ENCODE measurements at regions not wholly inside any gene's neighbourhood (a gene's known extent, or its start where the extent isn't known, plus 50 kb on each side); places are given as distances from the start of the nearest gene placed in this dataset.

DNA sequence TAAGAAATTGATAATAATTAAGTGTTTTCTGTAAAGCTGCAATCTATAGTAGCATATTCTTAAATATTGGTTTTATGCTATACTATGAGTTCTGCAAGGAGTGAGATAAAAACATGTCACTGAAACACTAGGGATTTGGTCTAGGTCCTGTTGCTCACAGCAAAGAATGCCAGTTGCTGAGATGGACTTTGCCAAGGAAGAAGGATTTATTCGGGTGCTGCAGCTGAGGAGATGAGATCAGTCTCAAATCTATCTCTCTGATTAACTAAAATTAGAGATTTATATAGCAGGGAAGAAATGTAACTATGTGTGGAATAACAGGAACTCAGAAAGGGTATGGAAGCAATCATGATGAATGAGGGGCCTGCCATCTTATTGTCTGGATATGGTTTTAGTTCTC is 1569.9 kb downstream of the PCDH7 start:
- Histone ChIP-seq H3K4me1 (ENCODE audit: control insufficient read depth, insufficient read depth, low read length, poor library complexity, severe bottlenecking) (no peaks in the 10 kb centered on the region), H3K36me3 (ENCODE audit: control insufficient read depth, insufficient read depth, low read length) (no peaks in the 10 kb centered on the region), H3K27ac (ENCODE audit: low read depth, low read length, severe bottlenecking) (no peak overlapping the region), H3K9me3 (ENCODE audit: control insufficient read depth, low read length) (peaks cover 7% of the 10 kb centered on the region), H3K4me3 (ENCODE audit: extremely low read depth, insufficient read depth, low read length, poor library complexity, severe bottlenecking) (no peak overlapping the region)
- 78 to 100% methylated on average over 1 of the region's 1 CpG for WGBS, 2 experiments (ENCODE audit: insufficient coverage in 2 of 2)

DNA sequence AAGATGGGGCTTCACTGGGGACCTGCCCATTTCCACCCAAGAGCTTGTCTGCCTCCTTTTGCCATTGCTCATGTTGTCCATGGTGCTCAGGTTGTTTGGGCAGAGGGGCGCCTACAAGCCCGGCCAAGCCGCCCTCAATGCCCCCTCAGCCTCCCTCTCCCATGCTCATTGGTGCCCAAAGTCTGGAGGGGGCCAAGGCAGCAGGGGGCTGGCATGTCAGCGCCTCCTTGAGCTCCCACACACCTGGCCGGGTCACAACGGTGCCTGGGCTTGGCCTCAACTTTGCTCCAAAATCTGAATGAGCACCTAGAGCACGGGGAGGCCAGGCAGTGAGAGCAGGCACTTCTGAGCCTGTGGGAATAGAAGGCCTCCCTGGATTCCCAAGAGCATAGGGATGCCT is 1598.8 kb downstream of the PCDH7 start:
- Histone ChIP-seq H3K27ac (ENCODE audit: low read depth, low read length, severe bottlenecking) (no peak overlapping the region), H3K4me1 (ENCODE audit: control insufficient read depth, insufficient read depth, low read length, poor library complexity, severe bottlenecking) (no peaks in the 10 kb centered on the region), H3K4me3 (ENCODE audit: extremely low read depth, insufficient read depth, low read length, poor library complexity, severe bottlenecking) (no peak overlapping the region), H3K36me3 (ENCODE audit: control insufficient read depth, insufficient read depth, low read length) (no peaks in the 10 kb centered on the region), H3K9me3 (ENCODE audit: control insufficient read depth, low read length) (no peaks in the 10 kb centered on the region)
- WGBS, 2 experiments (ENCODE audit: insufficient coverage in 2 of 2): 79 to 89% methylated on average over 6 to 7 of the region's 7 CpGs

DNA sequence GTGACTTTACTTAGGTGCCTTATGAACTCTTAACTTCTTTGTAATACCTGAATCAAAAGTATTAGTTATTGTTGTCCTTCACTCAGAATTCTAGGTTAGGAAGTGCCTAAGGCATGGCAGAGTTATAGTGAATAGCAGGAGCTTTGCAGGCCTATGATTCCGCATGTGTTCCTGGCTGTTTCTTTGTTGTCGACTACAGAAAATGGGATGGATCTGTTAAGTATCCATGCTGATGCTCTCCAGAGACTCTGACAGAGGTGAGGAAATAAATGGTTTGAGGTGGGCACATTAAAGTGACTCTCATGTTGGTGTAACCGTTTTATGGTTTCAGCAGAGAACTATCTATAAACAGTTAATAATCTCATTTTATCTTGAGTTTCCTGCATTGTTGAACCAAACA is 1601.3 kb downstream of the PCDH7 start:
- Histone ChIP-seq H3K9me3 (ENCODE audit: control insufficient read depth, low read length) (no peaks in the 10 kb centered on the region), H3K27ac (ENCODE audit: low read depth, low read length, severe bottlenecking) (no peak overlapping the region), H3K4me1 (ENCODE audit: control insufficient read depth, insufficient read depth, low read length, poor library complexity, severe bottlenecking) (no peaks in the 10 kb centered on the region), H3K36me3 (ENCODE audit: control insufficient read depth, insufficient read depth, low read length) (no peaks in the 10 kb centered on the region), H3K4me3 (ENCODE audit: extremely low read depth, insufficient read depth, low read length, poor library complexity, severe bottlenecking) (no peak overlapping the region)
- WGBS, 2 experiments (ENCODE audit: insufficient coverage in 2 of 2): 96% methylated on average over 2 of the region's 3 CpGs; no CpG with 5 or more reads in 1 of the 2 experiments

DNA sequence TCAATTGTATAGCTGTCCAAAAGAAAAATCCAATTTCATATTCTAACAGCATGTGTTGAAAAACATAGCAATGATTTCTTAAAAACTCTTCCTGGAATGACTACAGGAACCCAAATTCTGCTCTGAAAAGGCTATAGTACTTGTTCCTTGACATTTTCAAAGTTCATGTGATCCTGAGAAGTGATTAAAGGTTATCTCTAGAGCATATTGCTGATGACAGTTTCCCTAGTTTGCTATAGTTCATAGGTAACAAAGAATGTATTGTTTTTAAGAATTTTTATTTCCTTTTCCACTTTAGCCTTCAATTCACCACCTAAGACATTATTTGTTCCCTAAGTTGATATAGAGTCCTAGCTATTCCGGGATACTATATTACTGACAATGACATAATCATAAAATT is 1614.6 kb downstream of the PCDH7 start:
- Histone ChIP-seq H3K4me1 (ENCODE audit: control insufficient read depth, insufficient read depth, low read length, poor library complexity, severe bottlenecking) (no peaks in the 10 kb centered on the region), H3K9me3 (ENCODE audit: control insufficient read depth, low read length) (no peaks in the 10 kb centered on the region), H3K36me3 (ENCODE audit: control insufficient read depth, insufficient read depth, low read length) (no peaks in the 10 kb centered on the region), H3K27ac (ENCODE audit: low read depth, low read length, severe bottlenecking) (no peak overlapping the region), H3K4me3 (ENCODE audit: extremely low read depth, insufficient read depth, low read length, poor library complexity, severe bottlenecking) (no peak overlapping the region)
- no CpG with 5 or more reads among the region's 1 CpG for WGBS, 2 experiments (ENCODE audit: insufficient coverage in 2 of 2)

DNA sequence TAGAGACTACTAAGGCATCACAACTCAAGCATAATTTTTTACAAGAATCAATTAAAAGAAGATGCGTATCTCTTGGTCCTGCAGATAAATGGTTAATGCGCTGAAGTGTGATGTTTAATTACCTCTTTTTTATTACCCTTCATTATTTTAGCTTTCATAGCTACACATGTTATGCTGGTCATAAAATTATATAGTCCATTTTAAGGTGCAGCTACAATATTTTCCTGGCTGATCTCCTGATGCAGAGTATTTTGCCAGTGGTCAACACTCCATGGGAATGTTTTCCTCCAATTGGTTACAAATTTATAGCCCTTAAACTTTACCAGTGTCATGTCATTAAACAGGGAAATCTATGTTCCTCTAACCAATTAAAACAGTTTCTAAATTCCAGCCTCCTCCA is 1617.2 kb downstream of the PCDH7 start:
- no peaks in the 10 kb centered on the region for H3K36me3 ChIP-seq (ENCODE audit: control insufficient read depth, insufficient read depth, low read length)
- H3K4me3 ChIP-seq (ENCODE audit: extremely low read depth, insufficient read depth, low read length, poor library complexity, severe bottlenecking): no peak overlapping the region
- WGBS, 2 experiments (ENCODE audit: insufficient coverage in 2 of 2): no CpG with 5 or more reads among the region's 2 CpGs

DNA sequence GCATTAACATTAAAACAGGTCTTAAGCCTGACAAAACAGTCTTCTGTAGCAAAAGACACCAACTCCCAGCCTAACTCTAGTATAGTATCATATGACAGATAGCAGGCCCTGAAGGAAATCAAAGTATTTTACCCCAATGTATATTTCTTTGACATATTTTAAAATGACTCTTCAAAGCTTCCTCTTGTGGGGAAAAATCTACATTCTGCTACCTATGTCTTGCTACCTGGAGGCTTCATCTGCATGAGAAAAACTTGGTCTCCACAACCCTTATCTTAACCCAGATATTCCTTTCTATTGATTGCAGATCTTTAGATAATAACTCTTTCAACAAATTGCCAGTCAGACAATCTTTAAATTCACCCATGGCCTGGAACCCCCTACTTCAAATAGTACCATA is 1620.4 kb downstream of the PCDH7 start:
- H3K9me3 ChIP-seq (ENCODE audit: control insufficient read depth, low read length): no peaks in the 10 kb centered on the region
- H3K27ac ChIP-seq (ENCODE audit: low read depth, low read length, severe bottlenecking): no peak overlapping the region
- H3K4me3 ChIP-seq (ENCODE audit: extremely low read depth, insufficient read depth, low read length, poor library complexity, severe bottlenecking): no peak overlapping the region
- H3K36me3 ChIP-seq (ENCODE audit: control insufficient read depth, insufficient read depth, low read length): no peaks in the 10 kb centered on the region
- no peaks in the 10 kb centered on the region for H3K4me1 ChIP-seq (ENCODE audit: control insufficient read depth, insufficient read depth, low read length, poor library complexity, severe bottlenecking)

More for the DNA sequence above, 1617.2 kb downstream of the PCDH7 start:
- Histone ChIP-seq H3K4me1 (ENCODE audit: control insufficient read depth, insufficient read depth, low read length, poor library complexity, severe bottlenecking) (no peaks in the 10 kb centered on the region), H3K9me3 (ENCODE audit: control insufficient read depth, low read length) (no peaks in the 10 kb centered on the region), H3K27ac (ENCODE audit: low read depth, low read length, severe bottlenecking) (no peak overlapping the region)

DNA sequence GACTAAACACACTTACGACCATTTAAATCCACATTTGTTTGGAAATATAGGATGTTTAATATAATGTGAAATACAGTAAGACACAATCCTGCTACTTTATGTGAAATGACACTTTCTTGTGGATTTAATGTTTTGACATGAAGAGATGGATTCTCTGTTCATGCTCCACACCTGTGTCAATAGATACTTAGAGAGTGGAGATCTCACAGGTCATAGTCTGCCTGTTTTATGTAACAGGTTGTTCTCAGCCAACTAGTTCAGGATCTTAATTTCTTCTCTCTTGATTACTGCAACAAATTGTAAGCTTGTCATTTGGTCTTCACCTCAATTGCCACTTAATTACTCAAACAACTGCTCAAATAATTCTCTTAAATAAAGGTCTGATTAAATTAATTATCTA is 1621.2 kb downstream of the PCDH7 start:
- no peaks in the 10 kb centered on the region for H3K36me3 ChIP-seq (ENCODE audit: control insufficient read depth, insufficient read depth, low read length)
- WGBS, 2 experiments (ENCODE audit: insufficient coverage in 2 of 2): no CpG with 5 or more reads among the region's 1 CpG
- H3K27ac ChIP-seq (ENCODE audit: low read depth, low read length, severe bottlenecking): no peak overlapping the region
- H3K4me1 ChIP-seq (ENCODE audit: control insufficient read depth, insufficient read depth, low read length, poor library complexity, severe bottlenecking): no peaks in the 10 kb centered on the region
- no peaks in the 10 kb centered on the region for H3K9me3 ChIP-seq (ENCODE audit: control insufficient read depth, low read length)
- no peak overlapping the region for H3K4me3 ChIP-seq (ENCODE audit: extremely low read depth, insufficient read depth, low read length, poor library complexity, severe bottlenecking)

DNA sequence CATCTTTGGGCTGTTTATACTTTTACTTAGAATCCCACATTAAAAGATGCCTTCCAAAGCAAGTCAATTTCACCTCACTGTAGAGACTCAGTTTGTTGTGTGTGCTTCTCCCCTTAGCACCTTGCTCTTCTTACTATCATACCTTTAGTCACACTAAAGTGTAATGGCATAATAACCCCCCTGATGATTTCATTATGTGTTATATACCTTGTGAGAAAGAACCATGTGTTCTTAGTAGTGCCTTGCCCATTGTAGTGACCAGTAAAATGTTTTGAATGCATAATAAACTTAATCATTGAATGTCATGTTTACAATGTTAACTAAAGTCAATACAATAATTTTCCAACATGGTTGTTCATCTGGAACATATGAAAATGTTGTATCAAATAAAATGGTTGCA is 1621.9 kb downstream of the PCDH7 start:
- H3K36me3 ChIP-seq (ENCODE audit: control insufficient read depth, insufficient read depth, low read length): no peaks in the 10 kb centered on the region
- no peak overlapping the region for H3K4me3 ChIP-seq (ENCODE audit: extremely low read depth, insufficient read depth, low read length, poor library complexity, severe bottlenecking)
- H3K27ac ChIP-seq (ENCODE audit: low read depth, low read length, severe bottlenecking): no peak overlapping the region
- H3K4me1 ChIP-seq (ENCODE audit: control insufficient read depth, insufficient read depth, low read length, poor library complexity, severe bottlenecking): no peaks in the 10 kb centered on the region
- no peaks in the 10 kb centered on the region for H3K9me3 ChIP-seq (ENCODE audit: control insufficient read depth, low read length)

DNA sequence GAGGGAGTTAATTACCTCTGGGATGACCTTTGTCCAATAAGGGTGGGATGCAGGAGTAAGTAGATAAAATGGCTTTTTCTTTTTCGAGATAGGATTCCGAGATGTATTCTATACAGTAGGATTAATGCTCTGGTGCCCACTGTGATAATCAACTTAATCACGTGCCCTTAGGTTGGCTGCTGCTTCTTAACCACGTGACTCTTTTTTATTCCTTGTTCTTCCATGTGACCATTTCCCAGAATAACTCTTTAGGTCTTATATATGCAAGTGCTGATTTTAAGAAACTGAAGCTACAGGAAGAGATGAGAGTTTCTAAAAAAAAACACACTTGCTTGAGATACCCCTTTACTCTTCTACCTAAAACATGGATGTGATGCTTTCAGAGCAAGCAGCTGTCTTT is 1628.9 kb downstream of the PCDH7 start:
- no peaks in the 10 kb centered on the region for H3K9me3 ChIP-seq (ENCODE audit: control insufficient read depth, low read length)
- H3K27ac ChIP-seq (ENCODE audit: low read depth, low read length, severe bottlenecking): no peak overlapping the region
- no peaks in the 10 kb centered on the region for H3K4me1 ChIP-seq (ENCODE audit: control insufficient read depth, insufficient read depth, low read length, poor library complexity, severe bottlenecking)
- H3K36me3 ChIP-seq (ENCODE audit: control insufficient read depth, insufficient read depth, low read length): no peaks in the 10 kb centered on the region
- no peak overlapping the region for H3K4me3 ChIP-seq (ENCODE audit: extremely low read depth, insufficient read depth, low read length, poor library complexity, severe bottlenecking)
- 87 to 100% methylated on average over 1 to 4 of the region's 4 CpGs for WGBS, 2 experiments (ENCODE audit: insufficient coverage in 2 of 2)

DNA sequence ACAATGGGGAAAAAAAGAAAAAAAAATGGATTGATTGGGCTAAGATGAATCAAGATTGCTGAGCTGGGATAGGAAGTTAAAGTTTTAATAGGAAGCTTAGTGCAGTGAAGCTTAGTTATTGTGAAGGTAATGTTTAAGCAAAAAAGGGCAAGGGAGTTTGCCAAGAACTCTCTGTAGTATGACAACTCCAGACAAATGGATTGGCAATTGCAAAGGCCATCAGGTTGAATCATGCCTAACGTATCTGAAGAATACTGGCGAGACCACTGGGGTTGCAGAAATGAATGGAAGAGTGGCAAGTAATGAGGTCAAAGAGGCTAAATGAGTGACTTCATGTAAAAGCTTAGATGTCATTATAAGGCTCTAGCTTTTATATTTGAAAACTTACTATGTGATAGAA is 1654.0 kb downstream of the PCDH7 start:
- H3K4me3 ChIP-seq (ENCODE audit: extremely low read depth, insufficient read depth, low read length, poor library complexity, severe bottlenecking): no peak overlapping the region
- no peaks in the 10 kb centered on the region for H3K36me3 ChIP-seq (ENCODE audit: control insufficient read depth, insufficient read depth, low read length)

DNA sequence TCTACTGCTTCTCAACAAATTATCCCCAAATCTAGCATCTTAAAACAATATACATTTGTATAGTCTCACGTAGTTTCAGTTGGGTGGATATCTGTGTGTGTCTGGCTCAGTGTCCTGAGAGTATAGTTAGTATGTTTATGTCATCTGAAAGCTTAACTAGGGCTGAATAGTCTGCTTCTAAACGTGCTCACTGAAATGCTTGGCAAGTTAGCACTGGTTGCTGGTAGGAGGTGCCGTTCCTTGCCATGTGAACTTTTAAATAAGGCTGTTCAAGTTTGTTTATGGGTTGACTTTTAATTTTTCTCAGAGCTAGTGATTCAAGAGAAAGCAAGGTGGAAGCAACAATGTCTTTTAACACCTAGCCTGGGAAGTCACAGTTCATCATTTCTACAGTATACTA is 1673.6 kb downstream of the PCDH7 start:
- 38 to 50% methylated on average over 1 of the region's 3 CpGs for whole genome bisulfite sequencing, 2 experiments (ENCODE audit: insufficient coverage in 2 of 2)
- Histone ChIP-seq H3K36me3 (ENCODE audit: control insufficient read depth, insufficient read depth, low read length) (no peaks in the 10 kb centered on the region), H3K9me3 (ENCODE audit: control insufficient read depth, low read length) (no peaks in the 10 kb centered on the region), H3K4me3 (ENCODE audit: extremely low read depth, insufficient read depth, low read length, poor library complexity, severe bottlenecking) (no peak overlapping the region), H3K27ac (ENCODE audit: low read depth, low read length, severe bottlenecking) (no peak overlapping the region), H3K4me1 (ENCODE audit: control insufficient read depth, insufficient read depth, low read length, poor library complexity, severe bottlenecking) (no peaks in the 10 kb centered on the region)

More for the DNA sequence above, 1654.0 kb downstream of the PCDH7 start:
- H3K4me1 ChIP-seq (ENCODE audit: control insufficient read depth, insufficient read depth, low read length, poor library complexity, severe bottlenecking): no peaks in the 10 kb centered on the region
- 63 to 81% methylated on average over 2 of the region's 2 CpGs for WGBS, 2 experiments (ENCODE audit: insufficient coverage in 2 of 2)
- H3K27ac ChIP-seq (ENCODE audit: low read depth, low read length, severe bottlenecking): no peak overlapping the region
- no peaks in the 10 kb centered on the region for H3K9me3 ChIP-seq (ENCODE audit: control insufficient read depth, low read length)

DNA sequence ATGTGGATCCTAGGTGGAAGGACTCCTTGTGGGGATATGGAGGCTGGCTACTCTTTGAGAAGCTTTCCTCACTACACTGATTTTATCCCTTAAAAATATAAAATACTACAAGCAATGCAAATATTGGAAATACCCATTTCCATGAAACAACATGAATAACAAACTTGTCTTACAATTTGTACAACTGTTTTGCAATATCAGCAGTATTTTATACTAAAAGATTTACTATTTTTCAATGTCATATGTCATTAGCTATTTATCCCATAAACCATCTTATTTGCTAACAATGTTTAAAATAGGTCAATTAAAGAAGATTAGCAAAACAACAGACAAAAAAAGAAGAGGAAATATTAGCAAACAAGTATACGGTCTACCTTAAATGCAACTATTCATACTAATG is 1674.1 kb downstream of the PCDH7 start:
- Histone ChIP-seq H3K9me3 (ENCODE audit: control insufficient read depth, low read length) (no peaks in the 10 kb centered on the region), H3K4me3 (ENCODE audit: extremely low read depth, insufficient read depth, low read length, poor library complexity, severe bottlenecking) (no peak overlapping the region), H3K27ac (ENCODE audit: low read depth, low read length, severe bottlenecking) (no peak overlapping the region), H3K36me3 (ENCODE audit: control insufficient read depth, insufficient read depth, low read length) (no peaks in the 10 kb centered on the region), H3K4me1 (ENCODE audit: control insufficient read depth, insufficient read depth, low read length, poor library complexity, severe bottlenecking) (no peaks in the 10 kb centered on the region)
- no CpG with 5 or more reads among the region's 1 CpG for WGBS, 2 experiments (ENCODE audit: insufficient coverage in 2 of 2)

Measured in mesodermal cell (in vitro differentiated cells).